HCT116 (cell line): ENCODE measurements at regions not wholly inside any gene's neighbourhood (a gene's known extent, or its start where the extent isn't known, plus 50 kb on each side); places are given as distances from the start of the nearest gene placed in this dataset.

Experiments used
- ATAC-seq: fragments of 200-7000 bp; cut with Tn5 transposase; 2 replicates; pipeline ENCODE4 v1.9.1; 2020; ENCODE audit warnings: mild to moderate bottlenecking, moderate library complexity
- BruUV-seq: library from RNA; stranded (reverse); fragments of 400-500 nt; replicated peaks from 2 replicates; lab custom pipeline; 2021; lab: Mats Ljungman, UMichigan
- CTCF ChIA-PET: fragments of 300-600 bp; sonication (Branson Sonifier 250); formaldehyde crosslinking; loops from one replicate; lab custom pipeline; 2021; ENCODE audit warnings: antibody characterized with exemption; lab: Charles Lee
- POLR2A ChIA-PET: fragments of 300-600, 350-600 bp; sonication (Branson Sonifier 250); formaldehyde crosslinking; loops from one replicate; lab custom pipeline; 2021; ENCODE audit warnings: antibody characterized with exemption; lab: Charles Lee
- RAD21 ChIA-PET, 2 experiments: fragments of 300-600 bp; sonication (Branson Sonifier 250); formaldehyde crosslinking; loops; one replicate each; lab custom pipeline; 2023; ENCODE audit warnings: low total read pairs in 2 of 2; ENCODE audit not compliant: uncharacterized antibody in 2 of 2, unreplicated experiment in 2 of 2, low non-redundant PET in 1 of 2; lab: Charles Lee
- DNase-seq: peaks from one replicate; pipeline ENCODE4 v3.0.0-alpha.2; 2010; ENCODE audit warnings: low read depth, low spot score
- H2AFZ ChIP-seq: fragments of 200-600 bp; shearing (Covaris generic), sonication (generic); 2 replicates; pipeline ENCODE4 v1.6.1; 2017; ENCODE audit warnings: low read depth, mixed run types, mixed read lengths, antibody characterized with exemption, low read length; ENCODE audit not compliant: poor library complexity, severe bottlenecking
- H3K27ac ChIP-seq: 2 replicates; pipeline ENCODE4 v1.5.1; 2012; ENCODE audit warnings: low read depth, low read length
- H3K27me3 ChIP-seq: fragments of 200-600 bp; sonication (generic); 2 replicates; pipeline ENCODE4 v1.6.1; 2016; ENCODE audit warnings: mixed run types, low read length, mixed read lengths; ENCODE audit not compliant: insufficient read depth
- H3K36me3 ChIP-seq, 2 experiments: fragments of 200-500 bp in 1 of 2; fragments of 200-600 bp in 1 of 2; sonication (Bioruptor generic) in 1 of 2; sonication (generic) in 1 of 2; 2 replicates each; pipeline versions ENCODE4 v1.5.1 to v1.6.1; 2014 to 2016; ENCODE audit warnings: low read length in 2 of 2, inconsistent platforms in 1 of 2, mixed read lengths in 1 of 2, mixed run types in 1 of 2; ENCODE audit not compliant: insufficient read depth in 2 of 2, control insufficient read depth in 1 of 2
- H3K4me1 ChIP-seq, 2 experiments: fragments of 200-600 bp in 1 of 2; sonication (generic) in 1 of 2; 2 replicates each; pipeline versions ENCODE4 v1.5.1 to v1.6.1; 2012 to 2017; ENCODE audit warnings: low read length in 2 of 2, inconsistent platforms in 1 of 2, mild to moderate bottlenecking in 1 of 2, mixed read lengths in 1 of 2, mixed run types in 1 of 2, moderate library complexity in 1 of 2; ENCODE audit not compliant: insufficient read depth in 2 of 2, control insufficient read depth in 1 of 2
- H3K4me2 ChIP-seq: fragments of 200-600 bp; sonication (generic); 2 replicates; pipeline ENCODE4 v1.6.1; 2017; ENCODE audit warnings: mixed run types, low read length, mixed read lengths
- H3K4me3 ChIP-seq, 2 experiments: fragments of 200-600 bp in 1 of 2; sonication (generic) in 1 of 2; replicated peaks in 1 of 2; 2 replicates each; pipeline ENCODE4 v1.5.1; 2011 to 2016; ENCODE audit warnings: low read length in 2 of 2, control low read depth in 1 of 2, low read depth in 1 of 2, mild to moderate bottlenecking in 1 of 2, mixed read lengths in 1 of 2, mixed run types in 1 of 2
- H3K79me2 ChIP-seq: fragments of 200-600 bp; sonication (generic); 2 replicates; pipeline ENCODE4 v1.6.1; 2017; ENCODE audit warnings: mild to moderate bottlenecking, mixed run types, low read length, moderate library complexity, mixed read lengths; ENCODE audit not compliant: insufficient read depth
- H3K9ac ChIP-seq: fragments of 200-600 bp; sonication (generic); 2 replicates; pipeline ENCODE4 v1.6.1; 2016; ENCODE audit warnings: low read length, mixed read lengths
- H3K9me2 ChIP-seq: fragments of 200-600 bp; sonication (generic), shearing (Covaris generic); 2 replicates; pipeline ENCODE4 v1.6.1; 2017; ENCODE audit warnings: mixed run types, mild to moderate bottlenecking, moderate library complexity; ENCODE audit not compliant: insufficient read depth
- H3K9me3 ChIP-seq, 2 experiments: fragments of 200-500 bp in 1 of 2; fragments of 200-600 bp in 1 of 2; sonication (Bioruptor generic) in 1 of 2; sonication (generic) in 1 of 2; 2 replicates each; pipeline ENCODE4 v1.6.1; 2014 to 2017; ENCODE audit warnings: low read length in 2 of 2, mixed read lengths in 2 of 2, inconsistent platforms in 1 of 2, low read depth in 1 of 2, mild to moderate bottlenecking in 1 of 2, mixed run types in 1 of 2, moderate library complexity in 1 of 2; ENCODE audit not compliant: control insufficient read depth in 1 of 2, insufficient read depth in 1 of 2
- H4K20me1 ChIP-seq: fragments of 200-600 bp; sonication (generic), shearing (Covaris generic); 2 replicates; pipeline ENCODE4 v1.6.1; 2017; ENCODE audit warnings: mixed run types, mild to moderate bottlenecking, moderate library complexity; ENCODE audit not compliant: insufficient read depth
- EZH2phosphoT487 ChIP-seq: fragments of 200-600 bp; IDR thresholded peaks from 2 replicates; pipeline ENCODE4 v1.6.1; 2018; ENCODE audit warnings: antibody characterized with exemption, borderline replicate concordance
- FOSL1 ChIP-seq: IDR thresholded peaks from 2 replicates; pipeline ENCODE4 v1.6.1; 2012; ENCODE audit warnings: low read depth
- JUND ChIP-seq: IDR thresholded peaks from 2 replicates; pipeline ENCODE4 v1.6.1; 2012
- POLR2A ChIP-seq: IDR thresholded peaks from 2 replicates; pipeline ENCODE4 v1.7.0; 2011; ENCODE audit warnings: borderline replicate concordance; ENCODE audit not compliant: insufficient read depth, insufficient read length; ENCODE audit errors: extremely low read depth
- POLR2AphosphoS5 ChIP-seq: IDR thresholded peaks from 2 replicates; pipeline ENCODE4 v1.6.1; 2011; ENCODE audit warnings: mild to moderate bottlenecking, low read depth, low read length, moderate library complexity
- SRF ChIP-seq: IDR thresholded peaks from 2 replicates; pipeline ENCODE4 v1.6.1; 2012; ENCODE audit warnings: low read depth
- TCF7L2 ChIP-seq: IDR thresholded peaks from 2 replicates; pipeline ENCODE4 v1.7.0; 2011; ENCODE audit warnings: borderline replicate concordance, inconsistent platforms; ENCODE audit not compliant: insufficient read depth, insufficient read length; ENCODE audit errors: extremely low read depth
- YY1 ChIP-seq: IDR thresholded peaks from 2 replicates; pipeline ENCODE4 v1.6.1; 2011; ENCODE audit warnings: low read length, low read depth, moderate library complexity, mild to moderate bottlenecking; ENCODE audit not compliant: insufficient replicate concordance; ENCODE audit errors: extremely low read depth
- ZNF274 ChIP-seq: fragments of 200-500 bp; sonication (Bioruptor generic); IDR thresholded peaks from 2 replicates; pipeline ENCODE4 v1.6.1; 2014; ENCODE audit warnings: mild to moderate bottlenecking, low read depth, low read length, inconsistent platforms
- intact Hi-C: fragments of 100-400 bp; cut with micrococcal nuclease; formaldehyde crosslinking; loops from 2 replicates; pipeline ENCODE4 v1.10.0; 2022
- TF ChIP-seq, protein P1 (sequence below): IDR thresholded peaks from 2 replicates; pipeline ENCODE4 v1.6.1; 2012
- TF ChIP-seq, protein P2 (sequence below): IDR thresholded peaks from 2 replicates; pipeline ENCODE4 v1.6.1; 2011; ENCODE audit warnings: mild to moderate bottlenecking, low read length, moderate library complexity; ENCODE audit not compliant: insufficient replicate concordance; ENCODE audit errors: extremely low read depth

DNA sequence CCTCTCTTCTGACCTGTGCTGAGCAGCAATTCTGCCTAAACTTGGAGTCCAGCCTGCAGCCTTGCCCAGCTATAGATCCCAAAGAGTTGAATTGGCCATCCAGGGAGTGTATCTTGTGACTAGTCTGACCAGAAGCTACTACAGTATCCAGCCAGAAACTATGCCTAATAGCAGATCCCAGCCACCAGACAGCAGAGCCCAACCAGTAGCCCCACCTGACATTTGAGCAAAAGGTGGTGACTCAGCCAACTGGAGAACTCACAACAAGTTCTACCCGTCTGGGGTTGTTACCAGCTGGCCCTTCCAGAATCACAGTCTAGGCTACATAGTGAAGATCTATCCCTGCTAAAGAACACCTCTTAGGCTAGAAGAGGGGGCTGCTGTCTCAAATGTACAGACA is 315.0 kb downstream of the CRPPA start:
- H4K20me1 ChIP-seq: no peaks in the 10 kb centered on the region
- ATAC-seq: no peak
- no peak overlapping the region for H3K27ac ChIP-seq
- RAD21 ChIA-PET: no interaction called here
- POLR2A ChIA-PET: no interaction called here
- CTCF ChIA-PET: no interaction called here
- H2AFZ ChIP-seq: no peak overlapping the region
- no peaks in the 10 kb centered on the region for H3K27me3 ChIP-seq
- no peak for DNase-seq
- no peak overlapping the region for H3K4me2 ChIP-seq
- TF ChIP-seq JUND (no peak), YY1 (no peak), ZNF274 (no peak), POLR2AphosphoS5 (no peak), EZH2phosphoT487 (no peak), TCF7L2 (no peak), POLR2A (no peak), SRF (no peak), FOSL1 (no peak)
- TF ChIP-seq, protein P1, sequence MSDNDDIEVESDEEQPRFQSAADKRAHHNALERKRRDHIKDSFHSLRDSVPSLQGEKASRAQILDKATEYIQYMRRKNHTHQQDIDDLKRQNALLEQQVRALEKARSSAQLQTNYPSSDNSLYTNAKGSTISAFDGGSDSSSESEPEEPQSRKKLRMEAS: no peak
- TF ChIP-seq, protein P2, sequence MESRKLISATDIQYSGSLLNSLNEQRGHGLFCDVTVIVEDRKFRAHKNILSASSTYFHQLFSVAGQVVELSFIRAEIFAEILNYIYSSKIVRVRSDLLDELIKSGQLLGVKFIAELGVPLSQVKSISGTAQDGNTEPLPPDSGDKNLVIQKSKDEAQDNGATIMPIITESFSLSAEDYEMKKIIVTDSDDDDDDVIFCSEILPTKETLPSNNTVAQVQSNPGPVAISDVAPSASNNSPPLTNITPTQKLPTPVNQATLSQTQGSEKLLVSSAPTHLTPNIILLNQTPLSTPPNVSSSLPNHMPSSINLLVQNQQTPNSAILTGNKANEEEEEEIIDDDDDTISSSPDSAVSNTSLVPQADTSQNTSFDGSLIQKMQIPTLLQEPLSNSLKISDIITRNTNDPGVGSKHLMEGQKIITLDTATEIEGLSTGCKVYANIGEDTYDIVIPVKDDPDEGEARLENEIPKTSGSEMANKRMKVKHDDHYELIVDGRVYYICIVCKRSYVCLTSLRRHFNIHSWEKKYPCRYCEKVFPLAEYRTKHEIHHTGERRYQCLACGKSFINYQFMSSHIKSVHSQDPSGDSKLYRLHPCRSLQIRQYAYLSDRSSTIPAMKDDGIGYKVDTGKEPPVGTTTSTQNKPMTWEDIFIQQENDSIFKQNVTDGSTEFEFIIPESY: no peak
- no peaks in the 10 kb centered on the region for H3K79me2 ChIP-seq
- no peaks in the 10 kb centered on the region for H3K4me1 ChIP-seq
- no peak overlapping the region for H3K9ac ChIP-seq
- intact Hi-C loops: no loop called here
- no peaks in the 10 kb centered on the region for H3K9me2 ChIP-seq
- no TSS peak for BruUV-seq
- no peak overlapping the region for H3K4me3 ChIP-seq
- H3K9me3 ChIP-seq: peaks cover 4 to 8% of the 10 kb centered on the region in 2 experiments
- H3K36me3 ChIP-seq: no peaks in the 10 kb centered on the region
